PC-9 (cell line): ENCODE measurements at regions not wholly inside any gene's neighbourhood (a gene's known extent, or its start where the extent isn't known, plus 50 kb on each side); places are given as distances from the start of the nearest gene placed in this dataset.

Experiments
- CTCF ChIP-seq: fragments of 200-600 bp; sonication (generic); conservative IDR thresholded peaks from 2 replicates; pipeline ENCODE4 v1.6.1; 2017; ENCODE audit warnings: mixed run types, antibody characterized with exemption, mild to moderate bottlenecking, moderate library complexity
- EZH2 ChIP-seq: fragments of 200-600 bp; sonication (generic); IDR thresholded peaks from 2 replicates; pipeline ENCODE4 v1.8.0; 2017; ENCODE audit warnings: antibody characterized with exemption, low read depth

GRCh38 chr6:132025468-132025867 is 74.3 kb upstream of the CCN2 start:
- no peak for TF ChIP-seq EZH2
- no peak for TF ChIP-seq CTCF
